ENCODE measurements at regions not wholly inside any gene's neighbourhood (a gene's known extent, or its start where the extent isn't known, plus 50 kb on each side); places are given as distances from the start of the nearest gene placed in this dataset.

GRCh38 chr10:128851281-128851680 lies 615.8 kb upstream of the MGMT start:
- DNase-seq (no peak), ATAC-seq (ENCODE audit: low read depth) (no peak)
- Mint-ChIP-seq H3K27ac (no peak overlapping the region), H3K36me3 (ENCODE audit: low read depth) (no peaks in the 10 kb centered on the region), H3K27me3 (no peaks in the 10 kb centered on the region), H3K4me1 (no peaks in the 10 kb centered on the region), H3K4me3 (no peak overlapping the region), H3K9me3 (no peaks in the 10 kb centered on the region)
- ChIA-PET POLR2A (no interaction called here), CTCF (no interaction called here)
- intact Hi-C loops (cut with micrococcal nuclease), result no loop called here
- no peak for TF ChIP-seq CTCF (IDR thresholded peaks at IDR 0.05)

- DNase-seq (no peak), ATAC-seq (ENCODE audit: low read depth) (no peak)
- intact Hi-C loops (cut with micrococcal nuclease), result no loop called here
- TF ChIP-seq CTCF (IDR thresholded peaks at IDR 0.05), result no peak
- ChIA-PET CTCF (no interaction called here), POLR2A (no interaction called here)
- no peak overlapping the region for H3K4me3 Mint-ChIP-seq
- H3K27ac Mint-ChIP-seq, result no peak overlapping the region
- no peaks in the 10 kb centered on the region for H3K36me3 Mint-ChIP-seq (ENCODE audit: low read depth)
- H3K9me3 Mint-ChIP-seq, result no peaks in the 10 kb centered on the region
- no peaks in the 10 kb centered on the region for H3K27me3 Mint-ChIP-seq
- no peaks in the 10 kb centered on the region for H3K4me1 Mint-ChIP-seq
Measured at GRCh38 chr10:128851726-128852125, 615.3 kb upstream of the MGMT start.

- ATAC-seq (ENCODE audit: low read depth) (no peak), DNase-seq (no peak)
- H3K36me3 Mint-ChIP-seq (ENCODE audit: low read depth), result no peaks in the 10 kb centered on the region
- no peak overlapping the region for H3K27ac Mint-ChIP-seq
- no peaks in the 10 kb centered on the region for H3K4me1 Mint-ChIP-seq
- H3K9me3 Mint-ChIP-seq, result no peaks in the 10 kb centered on the region
- TF ChIP-seq CTCF (IDR thresholded peaks at IDR 0.05), result no peak
- intact Hi-C loops (cut with micrococcal nuclease), result no loop called here
- H3K4me3 Mint-ChIP-seq, result no peak overlapping the region
- H3K27me3 Mint-ChIP-seq, result no peaks in the 10 kb centered on the region
- CTCF ChIA-PET, result no interaction called here
- POLR2A ChIA-PET, result no interaction called here
Measured at GRCh38 chr10:128852449-128852848, 614.6 kb upstream of the MGMT start.

GRCh38 chr10:128852902-128853301 lies 614.1 kb upstream of the MGMT start:
- DNase-seq (no peak), ATAC-seq (ENCODE audit: low read depth) (no peak)
- Mint-ChIP-seq H3K36me3 (ENCODE audit: low read depth) (no peaks in the 10 kb centered on the region), H3K27ac (no peak overlapping the region), H3K4me1 (no peaks in the 10 kb centered on the region), H3K27me3 (no peaks in the 10 kb centered on the region), H3K9me3 (no peaks in the 10 kb centered on the region), H3K4me3 (no peak overlapping the region)
- CTCF ChIA-PET, result no interaction called here
- TF ChIP-seq CTCF (IDR thresholded peaks at IDR 0.05), result no peak
- POLR2A ChIA-PET, result no interaction called here
- intact Hi-C loops (cut with micrococcal nuclease), result no loop called here

GRCh38 chr10:128853537-128853936 lies 613.5 kb upstream of the MGMT start:
- Mint-ChIP-seq H3K4me1 (no peaks in the 10 kb centered on the region), H3K9me3 (no peaks in the 10 kb centered on the region), H3K4me3 (no peak overlapping the region), H3K36me3 (ENCODE audit: low read depth) (no peaks in the 10 kb centered on the region), H3K27ac (no peak overlapping the region), H3K27me3 (no peaks in the 10 kb centered on the region)
- ChIA-PET CTCF (no interaction called here), POLR2A (no interaction called here)
- DNase-seq (no peak), ATAC-seq (ENCODE audit: low read depth) (no peak)
- intact Hi-C loops (cut with micrococcal nuclease), result no loop called here
- no peak for TF ChIP-seq CTCF (IDR thresholded peaks at IDR 0.05)
